ENCODE measurements at regions not wholly inside any gene's neighbourhood (a gene's known extent, or its start where the extent isn't known, plus 50 kb on each side); places are given as distances from the start of the nearest gene placed in this dataset.

DNA sequence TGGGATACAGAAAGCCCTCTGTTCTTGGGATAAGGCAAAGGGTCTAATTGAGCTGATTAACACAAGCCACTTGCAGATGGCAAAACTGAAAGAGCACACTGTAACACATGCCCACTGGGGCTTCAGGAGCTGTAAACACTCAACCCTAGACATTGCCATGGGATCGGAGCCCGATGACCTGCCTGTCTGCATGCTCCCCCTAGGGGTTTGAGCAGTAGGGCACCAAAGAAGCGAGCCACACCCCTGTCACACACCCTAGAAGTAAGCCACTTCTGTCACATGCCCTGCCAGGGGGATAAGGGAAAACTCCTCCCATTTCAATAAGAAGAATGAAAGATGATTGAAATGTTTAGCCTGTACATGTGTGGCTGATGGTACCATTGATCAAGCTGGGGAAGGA, 81.3 kb upstream of the IRX6 start:
- no peak for DNase-seq

- DNase-seq = no peak
Measured at GRCh38 chr16:55248058-55248457, 75.9 kb upstream of the IRX6 start.

- DNase-seq = no peak
Measured at GRCh38 chr16:55248494-55248893, 75.5 kb upstream of the IRX6 start.

DNA sequence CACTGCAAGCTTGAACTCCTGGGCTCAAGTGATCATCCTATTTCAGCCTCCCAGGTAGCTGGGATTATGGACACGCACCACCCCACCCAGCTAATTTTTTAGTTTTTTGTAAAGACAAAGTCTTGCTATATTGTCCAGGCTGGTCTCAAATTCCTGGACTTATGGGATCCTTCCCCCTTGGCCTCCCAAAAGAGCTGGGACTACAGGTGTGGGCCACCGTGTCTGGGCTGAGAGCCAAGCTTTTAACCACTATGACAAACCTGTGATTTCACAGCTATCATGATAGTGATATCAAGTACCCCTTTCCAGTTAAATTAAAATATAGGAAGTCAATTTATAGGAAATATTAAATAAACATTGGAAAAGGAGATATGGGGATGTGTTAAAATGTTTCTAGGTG, 74.6 kb upstream of the IRX6 start:
- no peak for DNase-seq

- DNase-seq = no peak
Measured at GRCh38 chr16:55249936-55250335, 74.1 kb upstream of the IRX6 start.

DNA sequence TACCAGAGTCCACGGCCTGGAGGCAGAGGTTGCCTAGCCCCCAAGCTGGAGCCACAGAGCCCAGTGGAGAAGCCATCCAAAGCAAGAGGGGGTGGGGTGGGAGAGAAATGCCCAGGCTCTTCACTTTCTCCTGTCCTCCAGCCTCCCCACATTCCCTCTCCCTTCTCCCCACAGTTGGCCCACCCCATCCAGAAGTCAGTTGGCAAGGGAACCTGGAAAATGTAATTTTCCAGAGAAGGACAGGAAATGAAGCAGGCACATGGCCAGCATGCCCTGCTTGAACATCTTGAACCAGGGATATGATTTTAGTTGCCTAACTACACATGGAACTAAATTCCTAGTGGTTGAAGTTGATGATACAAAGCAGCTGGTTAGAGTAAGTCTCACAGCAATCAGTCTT, 73.3 kb upstream of the IRX6 start:
- no peak for DNase-seq

- no peak for DNase-seq
Measured at GRCh38 chr16:55251151-55251550, 72.9 kb upstream of the IRX6 start.

GRCh38 chr16:55252577-55252976, 71.4 kb upstream of the IRX6 start:
- DNase-seq = no peak

DNA sequence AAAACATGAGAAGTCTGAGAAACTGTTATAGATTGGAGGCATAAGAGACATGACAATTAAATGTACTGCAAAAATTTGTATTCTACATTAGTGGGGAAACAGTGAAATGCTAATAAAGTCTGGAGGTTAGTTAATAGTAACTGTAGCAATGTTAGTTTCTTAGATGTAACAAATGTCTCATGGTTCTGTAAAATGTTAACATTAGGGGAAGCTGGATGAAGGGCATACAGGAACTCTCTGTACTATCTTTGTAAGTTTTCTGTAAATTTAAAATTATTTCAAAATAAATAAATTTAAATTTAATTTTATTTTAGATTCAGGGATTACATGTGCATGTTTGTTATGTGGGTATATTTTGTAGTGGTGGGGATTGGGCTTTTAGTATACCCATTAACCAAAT, 70.0 kb upstream of the IRX6 start:
- DNase-seq = no peak

DNA sequence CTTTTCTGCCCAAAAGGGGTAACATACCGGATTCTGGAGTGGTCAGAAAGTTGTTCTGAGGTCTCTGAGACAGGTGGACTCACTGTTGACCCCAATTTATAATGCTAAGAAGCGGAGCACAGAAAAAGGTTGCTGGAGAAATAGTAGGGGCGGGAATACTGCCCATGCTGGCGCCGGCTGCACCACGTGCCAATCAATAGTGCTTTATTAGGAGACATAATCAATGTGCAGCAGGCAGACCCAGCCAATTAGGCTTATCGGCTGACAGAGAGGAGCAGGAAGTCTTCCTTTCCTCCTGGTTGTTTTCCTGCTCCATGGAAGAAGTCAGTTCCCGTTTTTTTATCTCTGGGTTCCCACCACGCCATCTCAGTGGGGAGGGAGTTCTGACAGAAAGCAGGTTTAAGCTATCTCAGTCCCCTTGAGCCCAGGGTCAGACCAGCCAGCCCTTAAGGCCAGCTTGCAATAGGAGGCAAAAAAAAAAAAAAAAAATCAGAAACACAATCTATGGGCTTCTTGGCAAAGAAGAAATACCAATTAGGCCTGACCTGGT, 68.2 kb upstream of the IRX6 start:
- no peak for DNase-seq

GRCh38 chr16:55256412-55257016, 67.5 kb upstream of the IRX6 start:
- DNase-seq = no peak

DNA sequence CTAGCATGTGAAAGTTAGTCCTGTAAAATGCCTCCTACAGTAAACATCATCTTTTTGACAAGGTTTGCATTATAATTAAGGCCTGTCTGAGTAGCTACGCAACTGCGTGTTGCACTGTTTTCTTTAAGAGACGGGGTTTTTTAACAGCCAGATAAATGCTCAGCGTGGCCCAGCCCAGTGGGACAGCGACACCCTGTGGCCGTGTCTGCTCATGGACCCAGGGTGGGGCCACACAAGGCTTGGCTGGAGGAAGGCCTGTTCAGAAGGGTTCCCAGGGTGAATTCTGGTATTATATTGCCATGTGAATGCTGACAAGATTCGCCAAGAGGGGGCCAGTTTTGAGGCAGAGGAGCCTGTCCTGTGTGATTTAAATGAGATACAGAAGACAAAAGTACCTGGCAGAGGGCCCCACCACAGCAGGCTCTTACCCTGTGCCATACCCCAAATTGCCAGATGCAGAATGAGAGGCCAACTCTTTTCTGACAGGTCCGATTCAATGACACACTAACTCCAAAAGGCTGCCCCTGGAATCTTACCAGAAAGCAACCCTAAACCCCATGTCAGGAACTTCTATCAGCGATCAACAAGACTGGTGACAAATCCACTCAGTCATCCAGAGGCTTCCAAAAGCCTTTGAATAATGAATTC, 65.9 kb upstream of the IRX6 start:
- no peak for DNase-seq

- no peak for DNase-seq
Measured at GRCh38 chr16:55261301-55261700, 62.7 kb upstream of the IRX6 start.

DNA sequence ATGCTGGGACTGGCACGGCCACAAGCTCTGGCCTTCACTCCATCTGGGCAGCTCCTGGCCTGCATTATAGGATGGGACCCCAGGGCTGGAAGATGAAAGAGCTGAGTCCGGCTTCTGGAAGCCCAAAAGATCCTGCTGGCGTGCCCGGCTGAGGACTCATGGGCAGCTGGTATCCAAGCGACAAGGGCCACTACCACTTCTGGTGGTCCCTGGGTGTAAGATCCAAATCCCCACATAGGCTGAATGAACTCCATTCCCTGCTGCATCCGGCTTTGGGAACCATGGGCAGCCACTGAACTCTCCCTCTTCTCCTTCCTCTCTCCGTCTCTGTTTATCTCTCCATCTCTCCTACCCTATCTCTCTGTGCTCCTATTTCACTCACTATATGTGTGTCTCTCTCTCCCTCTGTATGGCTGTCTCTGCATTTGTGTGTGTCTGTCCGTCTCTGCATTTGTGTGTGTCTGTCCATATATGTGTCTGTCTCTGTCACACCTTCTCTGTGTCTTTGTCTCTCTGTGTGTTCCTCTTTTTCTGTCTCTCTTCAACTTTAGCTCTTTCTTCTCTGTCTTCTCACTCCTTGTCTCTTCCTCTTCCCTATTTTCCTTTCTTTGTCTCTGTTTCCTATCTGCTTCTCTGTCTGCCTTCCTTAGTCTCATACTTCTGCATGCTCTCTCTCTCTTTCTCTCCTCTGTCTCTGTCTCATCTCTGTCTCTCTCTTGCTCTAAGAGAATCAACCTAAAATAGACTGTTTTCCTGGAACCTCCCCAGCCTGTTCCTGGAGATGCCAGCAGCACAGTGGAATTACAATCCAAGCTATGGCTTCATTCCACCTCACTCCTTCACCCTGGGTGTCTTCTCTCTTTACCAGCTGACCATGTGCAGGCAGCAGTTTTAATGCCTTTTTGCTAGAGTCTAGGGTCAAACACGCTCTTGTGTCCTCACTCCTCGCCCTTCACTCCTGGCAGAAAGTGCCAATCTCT, 60.4 kb upstream of the IRX6 start:
- DNase-seq = no peak

- DNase-seq = no peak
Measured at GRCh38 chr16:55264949-55265348, 59.1 kb upstream of the IRX6 start.

GRCh38 chr16:55265926-55266325, 58.1 kb upstream of the IRX6 start:
- no peak for DNase-seq

DNA sequence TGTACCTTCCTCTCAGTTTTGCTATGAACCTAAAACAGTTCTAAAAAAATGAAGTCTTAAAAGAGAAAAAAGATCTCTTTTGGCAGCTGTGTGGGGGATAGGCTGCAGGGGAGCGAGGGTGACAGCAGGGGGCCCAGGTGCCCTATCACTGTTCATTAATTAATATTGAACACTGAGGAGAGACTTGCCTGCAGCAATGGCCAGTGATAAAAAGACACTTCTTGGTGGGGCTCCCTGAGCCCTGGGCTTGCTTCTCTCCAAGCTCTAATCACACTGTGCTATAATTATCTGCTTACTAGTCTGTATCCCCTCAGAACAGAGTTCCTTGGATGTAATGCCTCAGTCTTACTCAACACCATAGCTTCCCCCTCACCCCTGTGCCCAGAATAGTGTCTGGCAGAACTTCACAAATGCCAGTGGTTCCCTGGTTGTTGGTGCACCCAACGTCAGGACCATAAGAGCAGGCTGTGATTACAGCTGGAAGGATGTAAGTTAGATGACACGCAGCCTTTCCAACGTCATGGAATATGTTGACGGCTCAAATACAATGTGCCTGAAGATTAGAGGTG, 52.0 kb upstream of the IRX6 start:
- DNase-seq = no peak

- no peak for DNase-seq
Measured at GRCh38 chr16:55272744-55273143, 51.3 kb upstream of the IRX6 start.

GRCh38 chr16:55273356-55273755, 50.6 kb upstream of the IRX6 start:
- DNase-seq = no peak

- no peak for DNase-seq
Measured at GRCh38 chr16:55273959-55274358, 50.0 kb upstream of the IRX6 start.
